ENCODE measurements at regions not wholly inside any gene's neighbourhood (a gene's known extent, or its start where the extent isn't known, plus 50 kb on each side); places are given as distances from the start of the nearest gene placed in this dataset.

DNA sequence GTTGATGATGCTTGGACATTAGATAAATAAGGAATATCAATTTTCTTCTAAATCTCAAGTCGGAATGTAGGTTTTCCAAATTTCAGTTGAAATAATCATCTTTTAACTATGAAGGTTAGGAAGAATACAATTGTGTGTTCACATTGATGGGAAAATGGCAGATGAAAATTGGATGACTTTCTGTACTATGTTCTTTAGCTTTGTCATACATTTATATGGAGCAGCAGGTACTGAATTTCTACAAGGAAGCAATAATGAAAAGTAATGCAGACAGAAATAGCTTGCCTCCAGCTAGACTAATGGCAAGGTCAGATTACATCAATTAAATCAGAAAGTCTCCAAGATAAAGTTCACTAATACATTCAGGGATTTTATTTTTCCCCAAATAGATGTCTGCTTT, 1423.7 kb upstream of the PCDH20 start:
- H3K56ac ChIP-seq (ENCODE audit: extremely low read depth, insufficient read depth, low read length), result no peak overlapping the region
- H3K18ac ChIP-seq (ENCODE audit: low read depth, low read length), result no peak overlapping the region
- no peak overlapping the region for H2AFZ ChIP-seq (replicated peaks; ENCODE audit: low read length, poor library complexity)
- no peaks in the 10 kb centered on the region for H3K27me3 ChIP-seq (ENCODE audit: control insufficient read depth, insufficient read depth, low read length)
- no peak overlapping the region for H4K5ac ChIP-seq (ENCODE audit: low read depth, low read length)
- TF ChIP-seq SMC3 (IDR thresholded peaks at IDR 0.05; ENCODE audit: low read depth, low read length), result no peak
- no peak for TF ChIP-seq RCOR1 (IDR thresholded peaks at IDR 0.05; ENCODE audit: insufficient replicate concordance, low read length)
- TF ChIP-seq BHLHE40 (IDR thresholded peaks at IDR 0.05; ENCODE audit: low read depth, low read length), result no peak
- no peak for TF ChIP-seq CEBPB (IDR thresholded peaks at IDR 0.05; ENCODE audit: low read depth, low read length)
- TF ChIP-seq RFX5 (IDR thresholded peaks at IDR 0.05; ENCODE audit: low read depth, low read length), result no peak
- no peak for TF ChIP-seq NFE2L2 (IDR thresholded peaks at IDR 0.05; ENCODE audit: low read depth, low read length)
- no peak for TF ChIP-seq POLR2A (IDR thresholded peaks at IDR 0.05; ENCODE audit: low read depth, low read length)
- TF ChIP-seq, protein P1, sequence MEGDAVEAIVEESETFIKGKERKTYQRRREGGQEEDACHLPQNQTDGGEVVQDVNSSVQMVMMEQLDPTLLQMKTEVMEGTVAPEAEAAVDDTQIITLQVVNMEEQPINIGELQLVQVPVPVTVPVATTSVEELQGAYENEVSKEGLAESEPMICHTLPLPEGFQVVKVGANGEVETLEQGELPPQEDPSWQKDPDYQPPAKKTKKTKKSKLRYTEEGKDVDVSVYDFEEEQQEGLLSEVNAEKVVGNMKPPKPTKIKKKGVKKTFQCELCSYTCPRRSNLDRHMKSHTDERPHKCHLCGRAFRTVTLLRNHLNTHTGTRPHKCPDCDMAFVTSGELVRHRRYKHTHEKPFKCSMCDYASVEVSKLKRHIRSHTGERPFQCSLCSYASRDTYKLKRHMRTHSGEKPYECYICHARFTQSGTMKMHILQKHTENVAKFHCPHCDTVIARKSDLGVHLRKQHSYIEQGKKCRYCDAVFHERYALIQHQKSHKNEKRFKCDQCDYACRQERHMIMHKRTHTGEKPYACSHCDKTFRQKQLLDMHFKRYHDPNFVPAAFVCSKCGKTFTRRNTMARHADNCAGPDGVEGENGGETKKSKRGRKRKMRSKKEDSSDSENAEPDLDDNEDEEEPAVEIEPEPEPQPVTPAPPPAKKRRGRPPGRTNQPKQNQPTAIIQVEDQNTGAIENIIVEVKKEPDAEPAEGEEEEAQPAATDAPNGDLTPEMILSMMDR (conservative IDR thresholded peaks at IDR 0.05; ENCODE audit: low read depth, low read length), result no peak
- no peak for TF ChIP-seq MXI1 (IDR thresholded peaks at IDR 0.05; ENCODE audit: borderline replicate concordance, low read depth, low read length)
- no peak for TF ChIP-seq CHD1 (IDR thresholded peaks at IDR 0.05; ENCODE audit: low read depth, low read length)
- TF ChIP-seq MAFK (IDR thresholded peaks at IDR 0.05; ENCODE audit: low read depth, low read length), result no peak
- no peak for TF ChIP-seq FOS (IDR thresholded peaks at IDR 0.05; ENCODE audit: low read depth, low read length)
- TF ChIP-seq RAD21 (IDR thresholded peaks at IDR 0.05; ENCODE audit: low read length), result no peak
- TF ChIP-seq, protein P2, sequence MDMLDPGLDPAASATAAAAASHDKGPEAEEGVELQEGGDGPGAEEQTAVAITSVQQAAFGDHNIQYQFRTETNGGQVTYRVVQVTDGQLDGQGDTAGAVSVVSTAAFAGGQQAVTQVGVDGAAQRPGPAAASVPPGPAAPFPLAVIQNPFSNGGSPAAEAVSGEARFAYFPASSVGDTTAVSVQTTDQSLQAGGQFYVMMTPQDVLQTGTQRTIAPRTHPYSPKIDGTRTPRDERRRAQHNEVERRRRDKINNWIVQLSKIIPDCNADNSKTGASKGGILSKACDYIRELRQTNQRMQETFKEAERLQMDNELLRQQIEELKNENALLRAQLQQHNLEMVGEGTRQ (IDR thresholded peaks at IDR 0.05; ENCODE audit: low read depth, low read length), result no peak
- no peak for TF ChIP-seq ELK1 (IDR thresholded peaks at IDR 0.05; ENCODE audit: borderline replicate concordance, low read depth, low read length)
- TF ChIP-seq MAZ (IDR thresholded peaks at IDR 0.05; ENCODE audit: borderline replicate concordance, low read depth, low read length), result no peak
- no TSS peak for BruUV-seq (replicated peaks)
- no peak overlapping the region for H3K14ac ChIP-seq (replicated peaks; ENCODE audit: low read depth, low read length)
- H3K9me3 ChIP-seq (ENCODE audit: control insufficient read depth, insufficient read depth, low read length), result no peaks in the 10 kb centered on the region
- H3K9me1 ChIP-seq (ENCODE audit: insufficient read depth, low read length), result no peaks in the 10 kb centered on the region
- no peak overlapping the region for H4K91ac ChIP-seq (ENCODE audit: insufficient read depth, low read depth, low read length)
- H3K4me2 ChIP-seq (ENCODE audit: low read depth, low read length), result no peak overlapping the region
- in situ Hi-C loops (cut with MboI; ENCODE audit: low sequenced_read_pairs), result no loop called here
- no peak overlapping the region for H3K27ac ChIP-seq (ENCODE audit: insufficient read depth, low read length)
- H3K9ac ChIP-seq (ENCODE audit: low read depth, low read length), result no peak overlapping the region
- H2BK15ac ChIP-seq (ENCODE audit: low read depth, low read length), result no peak overlapping the region
- H2BK120ac ChIP-seq (ENCODE audit: low read depth, low read length), result no peak overlapping the region
- intact Hi-C loops (cut with micrococcal nuclease), result no loop called here
- DNase-seq (no peak), ATAC-seq (ENCODE audit: low read depth) (no peak)
- no peaks in the 10 kb centered on the region for H3K79me1 ChIP-seq (ENCODE audit: low read depth in 1 of 2, low read length in 2 of 2)
- ChIA-PET CTCF (interaction anchor here (0.8 kb wide), 1 partner anchor 14 kb away, joined by 3 read pairs; no protein-coding TSS in a partner anchor), POLR2A (ENCODE audit: unreplicated experiment) (no interaction called here)
- peak overlapping the region; percentile 32; the same call in 1 of the 2 replicates for H2BK20ac ChIP-seq (ENCODE audit: low read depth, low read length)
- H2BK5ac ChIP-seq (ENCODE audit: low read depth, low read length, poor library complexity, severe bottlenecking), result peak overlapping the region; percentile 19
- dilution Hi-C loops (cut with HindIII; ENCODE audit: low sequenced_read_pairs, unreplicated experiment), result no loop called here
- no CpG with 5 or more reads among the region's 1 CpG for WGBS, 2 experiments (ENCODE audit: extremely low coverage in 2 of 2, insufficient read length in 1 of 2)
- H2AK5ac ChIP-seq (ENCODE audit: low read depth, low read length), result no peak overlapping the region
- no peaks in the 10 kb centered on the region for H3K4me1 ChIP-seq (ENCODE audit: control insufficient read depth, insufficient read depth, low read length)
- H3K23ac ChIP-seq (ENCODE audit: low read depth, low read length), result no peak overlapping the region
- no peak overlapping the region for H3K4me3 ChIP-seq (ENCODE audit: insufficient read depth, low read depth, low read length)
- no peaks in the 10 kb centered on the region for H4K20me1 ChIP-seq (ENCODE audit: insufficient read depth, low read length)
- no peak overlapping the region for H2AK9ac ChIP-seq (replicated peaks; ENCODE audit: low read depth, low read length, poor library complexity)
- no peaks in the 10 kb centered on the region for H3K36me3 ChIP-seq (ENCODE audit: control insufficient read depth, insufficient read depth, low read length)
- no peak overlapping the region for H3K4ac ChIP-seq (ENCODE audit: low read depth, low read length)
- peak overlapping the region in 1 of 2 experiments; percentile 31; a peak in 1 of 4 replicates for H4K8ac ChIP-seq (ENCODE audit: low read depth in 2 of 2, low read length in 2 of 2)
